ENCODE measurements at regions not wholly inside any gene's neighbourhood (a gene's known extent, or its start where the extent isn't known, plus 50 kb on each side); places are given as distances from the start of the nearest gene placed in this dataset.

DNA sequence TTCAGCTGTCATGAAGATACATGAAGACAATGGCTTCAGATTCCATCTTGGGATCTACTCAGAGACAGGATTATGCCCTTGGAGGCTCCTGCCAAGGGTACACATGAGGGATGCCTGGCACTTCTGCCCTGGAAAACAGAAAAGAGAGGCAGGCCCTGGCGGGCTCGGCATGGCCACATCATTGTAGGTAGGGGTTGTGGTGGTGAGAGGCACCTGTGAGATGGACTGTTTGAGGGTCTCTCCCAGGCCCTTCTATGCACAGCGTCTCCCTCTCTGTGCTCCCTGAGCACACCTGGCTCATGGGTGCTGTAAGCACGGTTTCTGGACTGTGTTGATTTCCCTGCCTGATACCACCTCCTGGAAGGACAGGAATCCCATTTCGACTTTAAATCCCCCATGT is 304.3 kb downstream of the GLRX3 start:
- FAIRE-seq (no peak), DNase-seq (ENCODE audit: low read depth, low spot score) (no peak)
- Histone ChIP-seq H2AFZ (ENCODE audit: control insufficient read depth, low read length) (no peak overlapping the region), H3K4me3 (ENCODE audit: control insufficient read depth in 2 of 3, extremely low read depth in 1 of 3, insufficient read depth in 2 of 3, low read depth in 1 of 3, low read length in 3 of 3) (no peak overlapping the region), H3K4me1 (ENCODE audit: control insufficient read depth, extremely low read depth, insufficient read depth, low read length) (no peaks in the 10 kb centered on the region), H4K20me1 (ENCODE audit: control insufficient read depth, extremely low read depth, insufficient read depth, low read length) (no peaks in the 10 kb centered on the region), H3K9me3 (ENCODE audit: control insufficient read depth, low read depth, low read length) (peaks cover 5% of the 10 kb centered on the region), H3K9ac (ENCODE audit: control insufficient read depth, extremely low read depth, insufficient read depth, low read length) (no peak overlapping the region), H3K79me2 (ENCODE audit: control insufficient read depth, insufficient read depth, low read length) (no peaks in the 10 kb centered on the region), H3K27ac (ENCODE audit: control insufficient read depth, insufficient read depth, low read length) (no peak overlapping the region), H3K9me1 (ENCODE audit: control insufficient read depth, extremely low read depth, insufficient read depth, low read length) (no peaks in the 10 kb centered on the region), H3K4me2 (ENCODE audit: control insufficient read depth, extremely low read depth, insufficient read depth, low read depth, low read length) (no peak overlapping the region), H3K27me3 (ENCODE audit: control insufficient read depth, extremely low read depth, insufficient read depth, low read length) (no peaks in the 10 kb centered on the region), H3K36me3 (ENCODE audit: control insufficient read depth in 2 of 2, extremely low read depth in 1 of 2, insufficient read depth in 2 of 2, low read length in 2 of 2) (no peaks in the 10 kb centered on the region)
- dilution Hi-C loops (cut with MboI; ENCODE audit: extremely low pct_ligation_motif_present, low sequenced_read_pairs): no loop called here
- TF ChIP-seq, protein P1, sequence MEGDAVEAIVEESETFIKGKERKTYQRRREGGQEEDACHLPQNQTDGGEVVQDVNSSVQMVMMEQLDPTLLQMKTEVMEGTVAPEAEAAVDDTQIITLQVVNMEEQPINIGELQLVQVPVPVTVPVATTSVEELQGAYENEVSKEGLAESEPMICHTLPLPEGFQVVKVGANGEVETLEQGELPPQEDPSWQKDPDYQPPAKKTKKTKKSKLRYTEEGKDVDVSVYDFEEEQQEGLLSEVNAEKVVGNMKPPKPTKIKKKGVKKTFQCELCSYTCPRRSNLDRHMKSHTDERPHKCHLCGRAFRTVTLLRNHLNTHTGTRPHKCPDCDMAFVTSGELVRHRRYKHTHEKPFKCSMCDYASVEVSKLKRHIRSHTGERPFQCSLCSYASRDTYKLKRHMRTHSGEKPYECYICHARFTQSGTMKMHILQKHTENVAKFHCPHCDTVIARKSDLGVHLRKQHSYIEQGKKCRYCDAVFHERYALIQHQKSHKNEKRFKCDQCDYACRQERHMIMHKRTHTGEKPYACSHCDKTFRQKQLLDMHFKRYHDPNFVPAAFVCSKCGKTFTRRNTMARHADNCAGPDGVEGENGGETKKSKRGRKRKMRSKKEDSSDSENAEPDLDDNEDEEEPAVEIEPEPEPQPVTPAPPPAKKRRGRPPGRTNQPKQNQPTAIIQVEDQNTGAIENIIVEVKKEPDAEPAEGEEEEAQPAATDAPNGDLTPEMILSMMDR (optimal IDR thresholded peaks at IDR 0.05 in 1 of 3, IDR thresholded peaks at IDR 0.05 in 1 of 3, conservative IDR thresholded peaks at IDR 0.05 in 1 of 3; ENCODE audit: extremely low read depth in 1 of 3, insufficient read depth in 2 of 3, low read length in 3 of 3): no peak
- TF ChIP-seq EZH2 (IDR thresholded peaks at IDR 0.05; ENCODE audit: low read length): no peak

DNA sequence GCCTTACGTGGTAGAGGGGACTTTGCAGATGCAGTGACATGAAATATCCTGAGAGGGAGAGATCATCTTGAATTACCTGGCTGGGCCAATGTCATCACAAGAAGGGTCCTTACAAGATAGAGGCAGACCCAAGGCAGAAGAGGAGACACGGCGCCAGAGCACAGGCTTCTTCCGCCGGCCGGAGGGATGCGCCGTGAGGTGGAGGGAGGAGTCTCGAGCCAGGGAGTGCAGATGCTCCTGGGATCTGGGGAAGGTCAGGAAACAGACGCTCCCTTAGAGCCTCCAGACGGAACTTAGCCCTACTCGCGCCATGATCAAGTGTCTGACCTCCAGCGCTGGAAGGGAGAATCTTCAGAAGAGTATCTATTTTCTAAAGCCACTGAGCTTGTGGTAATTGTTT is 304.8 kb downstream of the GLRX3 start:
- H3K79me2 ChIP-seq (ENCODE audit: control insufficient read depth, insufficient read depth, low read length): no peaks in the 10 kb centered on the region
- TF ChIP-seq, protein P1 (optimal IDR thresholded peaks at IDR 0.05 in 1 of 3, IDR thresholded peaks at IDR 0.05 in 1 of 3, conservative IDR thresholded peaks at IDR 0.05 in 1 of 3; ENCODE audit: extremely low read depth in 1 of 3, insufficient read depth in 2 of 3, low read length in 3 of 3): no peak
- TF ChIP-seq EZH2 (IDR thresholded peaks at IDR 0.05; ENCODE audit: low read length): no peak
- no peak overlapping the region for H3K9ac ChIP-seq (ENCODE audit: control insufficient read depth, extremely low read depth, insufficient read depth, low read length)
- no peak overlapping the region for H3K4me3 ChIP-seq (ENCODE audit: control insufficient read depth in 2 of 3, extremely low read depth in 1 of 3, insufficient read depth in 2 of 3, low read depth in 1 of 3, low read length in 3 of 3)
- H3K36me3 ChIP-seq (ENCODE audit: control insufficient read depth in 2 of 2, extremely low read depth in 1 of 2, insufficient read depth in 2 of 2, low read length in 2 of 2): no peaks in the 10 kb centered on the region
- no peaks in the 10 kb centered on the region for H3K27me3 ChIP-seq (ENCODE audit: control insufficient read depth, extremely low read depth, insufficient read depth, low read length)
- H3K9me1 ChIP-seq (ENCODE audit: control insufficient read depth, extremely low read depth, insufficient read depth, low read length): no peaks in the 10 kb centered on the region
- no peaks in the 10 kb centered on the region for H3K4me1 ChIP-seq (ENCODE audit: control insufficient read depth, extremely low read depth, insufficient read depth, low read length)
- dilution Hi-C loops (cut with MboI; ENCODE audit: extremely low pct_ligation_motif_present, low sequenced_read_pairs): no loop called here
- FAIRE-seq: no peak
- H4K20me1 ChIP-seq (ENCODE audit: control insufficient read depth, extremely low read depth, insufficient read depth, low read length): no peaks in the 10 kb centered on the region
- H3K4me2 ChIP-seq (ENCODE audit: control insufficient read depth, extremely low read depth, insufficient read depth, low read depth, low read length): no peak overlapping the region
- no peak overlapping the region for H2AFZ ChIP-seq (ENCODE audit: control insufficient read depth, low read length)
- H3K9me3 ChIP-seq (ENCODE audit: control insufficient read depth, low read depth, low read length): peaks cover 2% of the 10 kb centered on the region
- no peak for DNase-seq (ENCODE audit: low read depth, low spot score)
- H3K27ac ChIP-seq (ENCODE audit: control insufficient read depth, insufficient read depth, low read length): no peak overlapping the region
